ENCODE measurements at regions not wholly inside any gene's neighbourhood (a gene's known extent, or its start where the extent isn't known, plus 50 kb on each side); places are given as distances from the start of the nearest gene placed in this dataset.

- Mint-ChIP-seq H3K27me3 (ENCODE audit: insufficient read depth, low read depth) (peaks cover 2% of the 10 kb centered on the region), H3K4me1 (peaks cover 5% of the 10 kb centered on the region), H3K4me3 (no peak overlapping the region), H3K9me3 (no peaks in the 10 kb centered on the region), H3K27ac (no peak overlapping the region), H3K36me3 (no peaks in the 10 kb centered on the region)
- Histone ChIP-seq H2AFZ (replicated peaks) (no peak overlapping the region), H3F3A (ENCODE audit: low read depth) (no peaks in the 10 kb centered on the region), H3K36me3 (no peaks in the 10 kb centered on the region), H3K9ac (no peak overlapping the region), H3K9me3 (ENCODE audit: low read depth) (no peaks in the 10 kb centered on the region), H3K4me3 (no peak overlapping the region), H3K79me2 (ENCODE audit: low read depth) (no peaks in the 10 kb centered on the region), H3K27me3 (no peaks in the 10 kb centered on the region), H3K4me1 (peaks cover 4% of the 10 kb centered on the region), H4K20me1 (ENCODE audit: low read depth) (no peaks in the 10 kb centered on the region), H3K27ac (no peak overlapping the region), H3K4me2 (no peak overlapping the region)
- TF ChIP-seq EZH2 (IDR thresholded peaks at IDR 0.05), result no peak
- no peak for TF ChIP-seq EZH2phosphoT487 (IDR thresholded peaks at IDR 0.05)
- no peak for TF ChIP-seq CTCF (IDR thresholded peaks at IDR 0.05)
- DNase-seq (ENCODE audit: low spot score), result no peak
These were observed 139.9 kb downstream of the PALM2AKAP2 start for GRCh38 chr9:109919736-109920408.

- Histone ChIP-seq H2AFZ (replicated peaks) (no peak overlapping the region), H3K9me3 (ENCODE audit: low read depth) (no peaks in the 10 kb centered on the region), H3K9ac (no peak overlapping the region), H3K27me3 (no peaks in the 10 kb centered on the region), H3K27ac (no peak overlapping the region), H3K4me2 (no peak overlapping the region), H3K36me3 (no peaks in the 10 kb centered on the region), H3K4me3 (no peak overlapping the region), H3K4me1 (peaks cover 4% of the 10 kb centered on the region), H3F3A (ENCODE audit: low read depth) (no peaks in the 10 kb centered on the region), H4K20me1 (ENCODE audit: low read depth) (no peaks in the 10 kb centered on the region), H3K79me2 (ENCODE audit: low read depth) (no peaks in the 10 kb centered on the region)
- no peak for TF ChIP-seq EZH2 (IDR thresholded peaks at IDR 0.05)
- Mint-ChIP-seq H3K4me3 (no peak overlapping the region), H3K27ac (no peak overlapping the region), H3K27me3 (ENCODE audit: insufficient read depth, low read depth) (peaks cover 4% of the 10 kb centered on the region), H3K4me1 (peaks cover 5% of the 10 kb centered on the region), H3K9me3 (no peaks in the 10 kb centered on the region), H3K36me3 (no peaks in the 10 kb centered on the region)
- no peak for DNase-seq (ENCODE audit: low spot score)
These were observed 142.8 kb downstream of the PALM2AKAP2 start for GRCh38 chr9:109922617-109923470.

- Mint-ChIP-seq H3K9me3 (no peaks in the 10 kb centered on the region), H3K27ac (no peak overlapping the region), H3K27me3 (ENCODE audit: insufficient read depth, low read depth) (peaks cover 6% of the 10 kb centered on the region), H3K36me3 (no peaks in the 10 kb centered on the region), H3K4me1 (peaks cover 4% of the 10 kb centered on the region), H3K4me3 (no peak overlapping the region)
- no peak overlapping the region for H3K27ac ChIP-seq
- no peaks in the 10 kb centered on the region for H3K36me3 ChIP-seq
- peaks cover 4% of the 10 kb centered on the region for H3K4me1 ChIP-seq
- no peak overlapping the region for H3K9ac ChIP-seq
- TF ChIP-seq CTCF (IDR thresholded peaks at IDR 0.05), result no peak
- TF ChIP-seq EZH2 (IDR thresholded peaks at IDR 0.05), result no peak
- no peak for TF ChIP-seq EZH2phosphoT487 (IDR thresholded peaks at IDR 0.05)
- no peak overlapping the region for H2AFZ ChIP-seq (replicated peaks)
- no peaks in the 10 kb centered on the region for H4K20me1 ChIP-seq (ENCODE audit: low read depth)
- no peak for DNase-seq (ENCODE audit: low spot score)
- no peaks in the 10 kb centered on the region for H3K27me3 ChIP-seq
- H3K9me3 ChIP-seq (ENCODE audit: low read depth), result no peaks in the 10 kb centered on the region
- H3K79me2 ChIP-seq (ENCODE audit: low read depth), result no peaks in the 10 kb centered on the region
- H3K4me3 ChIP-seq, result no peak overlapping the region
- H3K4me2 ChIP-seq, result no peak overlapping the region
- H3F3A ChIP-seq (ENCODE audit: low read depth), result no peaks in the 10 kb centered on the region
These were observed 143.4 kb downstream of the PALM2AKAP2 start for GRCh38 chr9:109923471-109923760.

GRCh38 chr9:109923806-109924205 lies 143.8 kb downstream of the PALM2AKAP2 start:
- Histone ChIP-seq H3K4me2 (no peak overlapping the region), H3K4me1 (peaks cover 4% of the 10 kb centered on the region), H3K79me2 (ENCODE audit: low read depth) (no peaks in the 10 kb centered on the region), H3K4me3 (no peak overlapping the region), H3K9me3 (ENCODE audit: low read depth) (no peaks in the 10 kb centered on the region), H3K36me3 (no peaks in the 10 kb centered on the region), H2AFZ (replicated peaks) (no peak overlapping the region), H3K27ac (no peak overlapping the region), H4K20me1 (ENCODE audit: low read depth) (no peaks in the 10 kb centered on the region), H3K27me3 (no peaks in the 10 kb centered on the region), H3K9ac (no peak overlapping the region), H3F3A (ENCODE audit: low read depth) (no peaks in the 10 kb centered on the region)
- Mint-ChIP-seq H3K4me3 (no peak overlapping the region), H3K4me1 (peaks cover 2% of the 10 kb centered on the region), H3K36me3 (no peaks in the 10 kb centered on the region), H3K27ac (no peak overlapping the region), H3K9me3 (no peaks in the 10 kb centered on the region), H3K27me3 (ENCODE audit: insufficient read depth, low read depth) (peaks cover 6% of the 10 kb centered on the region)
- no peak for DNase-seq (ENCODE audit: low spot score)
- no peak for TF ChIP-seq CTCF (IDR thresholded peaks at IDR 0.05)
- TF ChIP-seq EZH2phosphoT487 (IDR thresholded peaks at IDR 0.05), result no peak
- no peak for TF ChIP-seq EZH2 (IDR thresholded peaks at IDR 0.05)
